Femur (tissue), 1 donor: ENCODE measurements at regions not wholly inside any gene's neighbourhood (a gene's known extent, or its start where the extent isn't known, plus 50 kb on each side); places are given as distances from the start of the nearest gene placed in this dataset.
"Not testable (repeated sequence)": the region's sequence is repeated elsewhere in the genome, so short reads cannot be mapped to it uniquely, and the experiment has no call there.

ENCODE experiments used
- DNase-seq: peaks from one replicate; pipeline ENCODE4 v3.0.0-alpha.2; 2017

DNA sequence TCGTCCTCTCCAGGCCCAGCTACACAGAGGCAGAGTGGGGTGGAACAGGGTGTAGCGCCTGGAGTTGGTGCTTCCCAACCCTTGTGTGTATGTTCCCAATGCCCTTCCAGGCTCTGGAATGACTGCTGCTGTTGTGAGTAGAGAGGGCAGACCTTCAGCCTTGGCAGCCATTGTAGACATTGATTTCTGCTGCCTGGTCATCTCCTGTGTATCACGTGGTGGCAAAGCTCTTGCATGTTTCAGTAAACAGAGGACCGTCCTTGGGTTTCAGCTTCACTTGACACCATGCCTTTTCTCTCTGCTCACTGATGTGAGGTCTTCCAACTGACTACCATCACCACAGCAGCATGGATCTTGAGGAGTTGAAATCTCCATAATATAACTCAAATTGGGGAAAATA is 397.9 kb downstream of the COG6 start:
- no peak for DNase-seq

DNA sequence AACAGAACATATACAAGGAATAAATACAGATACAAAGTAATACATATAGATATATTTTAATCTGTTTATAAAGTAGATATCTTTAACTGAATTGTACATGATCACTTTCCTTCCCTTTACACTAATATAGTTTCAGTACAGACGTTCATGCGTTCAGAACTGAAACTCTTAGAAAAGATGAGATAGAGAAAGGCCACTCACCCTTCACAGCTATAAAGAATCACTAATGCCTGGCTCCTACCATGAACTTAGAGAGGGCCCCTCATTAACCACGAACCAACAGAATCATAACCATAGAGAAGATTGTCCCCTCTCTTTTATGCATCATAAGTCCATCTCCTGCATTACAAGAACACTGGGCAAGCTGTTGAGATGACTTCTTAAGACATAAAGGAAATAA is 399.0 kb downstream of the COG6 start:
- not testable (repeated sequence) for DNase-seq

DNA sequence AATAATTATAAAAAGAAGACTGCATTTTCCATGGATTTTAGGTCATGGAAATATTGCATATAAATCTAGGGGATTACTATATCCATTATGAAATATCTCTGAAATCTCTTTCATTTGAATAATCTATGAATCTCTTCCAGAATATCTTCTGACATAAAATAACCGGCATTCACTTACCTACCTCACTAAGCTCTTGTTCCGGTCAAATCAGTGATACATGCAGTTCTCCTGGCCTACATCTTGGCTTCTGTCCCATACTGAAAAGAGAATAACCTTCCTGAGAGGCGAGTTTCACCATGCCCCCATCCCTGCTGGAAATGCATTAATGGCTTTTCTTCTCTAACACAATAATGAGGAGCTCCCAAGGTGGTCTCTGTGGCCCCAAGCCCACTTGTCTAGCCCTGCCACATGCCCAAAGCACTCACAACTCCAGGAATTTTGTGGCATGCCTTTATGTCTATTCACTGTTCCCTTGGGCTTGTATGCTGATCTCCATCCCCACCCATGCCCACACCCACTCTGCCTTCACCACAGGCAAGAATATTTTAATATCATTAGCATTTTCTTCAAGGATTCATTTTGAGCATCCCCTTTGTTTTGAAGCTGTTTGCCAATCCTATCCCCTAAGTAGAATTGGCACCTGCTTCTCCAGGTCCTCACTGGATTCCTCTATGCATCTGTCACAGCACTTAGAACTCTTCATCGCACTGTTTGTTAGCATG is 401.6 kb downstream of the COG6 start:
- no peak for DNase-seq

DNA sequence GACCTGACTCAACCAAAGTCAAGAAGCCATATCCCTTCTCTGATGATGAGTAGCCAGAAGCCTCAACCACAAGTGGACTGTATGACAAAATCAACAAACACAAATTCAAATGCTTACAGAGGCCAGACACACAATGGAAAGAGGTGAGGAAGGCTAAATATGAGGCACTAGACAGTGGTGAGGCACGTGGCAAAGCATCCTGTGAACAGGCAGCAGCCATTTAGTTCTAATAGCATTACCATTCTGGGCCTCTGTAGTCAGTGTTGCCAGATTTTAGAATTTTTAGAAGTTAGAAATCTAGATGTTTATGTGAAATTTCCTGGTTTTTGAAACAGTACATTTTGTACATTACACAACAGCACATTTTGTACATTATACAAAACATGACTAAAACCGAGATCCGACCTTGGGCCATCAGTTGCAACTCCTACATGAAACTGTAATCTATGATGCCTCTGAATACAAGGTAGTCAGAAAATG is 403.3 kb downstream of the COG6 start:
- no peak for DNase-seq

DNA sequence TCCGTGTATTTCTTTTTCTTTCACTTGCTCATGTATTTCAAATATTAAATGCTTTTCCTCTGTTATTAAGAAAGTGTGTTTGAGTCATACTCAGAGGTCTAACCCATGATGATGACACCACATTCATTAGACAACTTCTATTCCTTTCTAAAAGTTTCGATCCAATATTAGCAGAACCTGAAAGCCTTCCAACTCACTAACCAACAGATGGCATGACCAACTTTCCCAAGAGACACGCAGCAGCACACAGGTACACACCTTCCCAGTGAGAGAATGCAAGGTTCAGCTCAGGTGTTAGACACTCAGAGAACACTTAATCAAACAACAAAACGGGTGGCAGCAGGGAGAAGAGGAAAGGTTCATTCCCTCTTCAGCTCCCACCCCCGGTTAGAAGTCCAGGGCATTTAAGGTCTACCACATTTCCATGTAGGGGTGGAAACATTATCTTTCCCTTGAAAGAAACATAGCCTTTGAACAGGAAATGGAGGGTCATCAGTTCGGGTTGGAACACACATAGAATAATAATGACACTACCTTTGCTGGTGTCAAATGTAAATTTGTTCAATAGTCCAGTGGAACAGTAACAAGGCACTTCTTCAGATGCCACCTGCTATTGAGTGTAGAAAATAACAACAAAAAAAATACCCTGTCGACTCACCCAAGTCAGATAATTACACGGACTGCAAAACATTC is 404.2 kb downstream of the COG6 start:
- no peak for DNase-seq

DNA sequence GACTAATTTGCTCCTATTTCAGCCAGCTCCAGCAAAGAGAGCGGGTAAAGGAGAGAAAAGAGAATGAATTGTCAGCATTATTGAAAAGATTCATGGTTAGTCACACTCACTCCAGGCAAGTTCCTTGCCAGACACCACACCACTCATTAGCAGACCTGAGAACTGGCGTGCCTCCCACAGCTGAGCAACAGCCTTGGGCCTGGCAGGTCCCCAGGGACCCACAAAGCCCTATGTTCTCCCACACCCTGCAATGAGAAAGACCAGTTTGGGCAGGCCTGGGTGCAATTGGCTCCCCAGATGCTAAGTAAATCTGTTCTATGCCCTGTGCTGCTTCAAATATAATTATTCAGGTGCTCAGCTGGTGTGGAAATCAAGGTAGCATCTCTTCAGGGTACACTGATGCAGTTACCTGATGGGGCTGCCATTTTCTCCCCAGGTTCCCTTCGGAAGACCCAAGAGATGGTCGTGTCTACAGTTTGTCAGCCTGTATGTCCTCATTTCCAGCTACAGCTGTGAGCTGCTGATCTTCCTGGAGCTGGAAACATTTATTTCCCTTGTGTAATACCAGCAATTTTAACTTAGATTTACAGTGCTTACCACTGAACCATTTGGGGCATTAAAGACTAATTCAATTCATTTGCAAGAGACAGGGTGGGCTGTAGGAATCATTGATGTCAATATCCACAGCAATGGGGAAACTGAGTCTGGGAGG is 405.0 kb downstream of the COG6 start:
- DNase-seq, result peak; percentile 58

DNA sequence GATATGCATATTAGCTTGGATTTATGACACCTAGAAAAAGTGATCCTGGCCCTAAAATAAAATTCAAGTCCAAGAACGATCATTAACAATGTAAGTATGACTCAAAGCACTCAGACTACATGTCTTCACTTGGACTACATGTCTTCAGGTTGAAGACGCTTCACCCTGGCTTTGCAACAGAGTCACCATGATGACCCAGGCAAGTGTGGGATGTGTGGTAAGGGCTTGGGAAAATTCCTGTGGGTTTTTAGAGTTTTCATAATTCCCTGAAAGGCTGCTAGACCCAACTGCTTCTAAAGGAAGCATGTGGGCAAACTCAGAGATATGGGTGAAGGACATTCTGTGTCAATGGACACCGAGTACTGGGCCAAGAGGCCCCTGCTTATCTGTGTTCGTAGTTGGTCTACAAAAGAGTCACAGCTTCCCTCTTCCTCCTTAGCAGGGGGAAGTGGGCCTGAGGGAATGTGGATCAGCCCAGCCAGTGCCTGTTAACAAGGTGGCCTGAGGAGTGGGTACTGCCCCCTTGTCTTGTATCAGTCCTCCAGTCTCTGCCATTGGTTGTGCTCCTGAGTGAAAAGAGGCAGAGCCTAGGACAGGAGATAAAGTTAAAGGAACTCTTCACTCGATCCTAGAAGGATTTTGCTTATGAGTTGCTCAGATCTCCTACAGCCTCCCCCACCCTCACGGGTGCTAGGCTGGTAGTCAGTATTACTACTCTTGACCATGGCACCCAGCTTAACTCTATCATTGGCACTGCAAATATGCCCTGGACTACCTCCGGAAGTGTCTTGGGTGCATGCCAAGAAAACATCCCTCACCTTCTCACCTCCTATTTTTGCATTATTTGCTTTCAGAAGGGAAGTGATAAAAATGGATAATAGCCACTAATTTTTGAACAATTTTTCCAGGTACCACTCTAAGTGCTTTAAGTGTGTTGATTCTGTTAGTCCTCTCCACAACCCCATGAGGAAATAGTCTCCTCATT is 406.3 kb downstream of the COG6 start:
- no peak for DNase-seq

DNA sequence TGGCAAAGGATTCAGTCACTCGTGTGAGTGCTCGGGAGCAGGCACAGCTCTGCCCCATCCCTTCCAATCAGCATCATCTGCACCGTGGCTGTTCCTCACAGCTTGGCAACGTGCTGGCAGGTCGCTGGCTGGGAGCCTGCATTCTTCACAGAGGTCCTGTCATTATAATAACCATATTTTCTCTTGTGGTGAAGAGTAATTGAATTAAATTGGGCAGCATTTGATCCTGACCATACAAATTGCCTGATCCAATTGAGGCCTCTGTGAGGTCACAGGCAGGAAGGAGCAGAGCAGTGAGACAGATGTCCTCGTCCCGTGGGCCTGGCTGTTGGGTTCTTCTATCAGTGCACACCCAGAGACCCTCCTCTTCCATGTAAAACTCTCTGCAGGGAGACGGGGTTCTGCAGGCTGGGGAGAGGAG is 407.8 kb downstream of the COG6 start:
- DNase-seq, result peak; percentile 35

DNA sequence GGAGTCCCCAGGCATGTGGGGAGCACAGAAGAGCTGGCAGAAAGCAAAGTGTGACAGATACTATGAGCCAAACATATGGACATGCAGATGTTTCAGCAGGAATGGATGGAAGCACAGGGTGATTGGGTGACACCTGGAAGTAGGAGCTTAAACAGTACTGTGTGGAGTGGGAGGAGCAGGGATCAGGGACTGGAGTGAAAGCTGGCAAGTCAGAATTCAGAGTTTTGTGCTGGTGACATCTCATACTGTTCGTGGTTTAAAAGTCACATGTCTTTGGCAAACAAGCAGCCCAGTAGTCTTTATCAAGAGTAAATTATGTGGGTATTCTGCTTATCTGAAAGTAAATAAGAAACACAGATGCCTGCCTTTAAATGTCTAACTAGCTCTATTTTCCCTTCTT is 408.2 kb downstream of the COG6 start:
- no peak for DNase-seq

DNA sequence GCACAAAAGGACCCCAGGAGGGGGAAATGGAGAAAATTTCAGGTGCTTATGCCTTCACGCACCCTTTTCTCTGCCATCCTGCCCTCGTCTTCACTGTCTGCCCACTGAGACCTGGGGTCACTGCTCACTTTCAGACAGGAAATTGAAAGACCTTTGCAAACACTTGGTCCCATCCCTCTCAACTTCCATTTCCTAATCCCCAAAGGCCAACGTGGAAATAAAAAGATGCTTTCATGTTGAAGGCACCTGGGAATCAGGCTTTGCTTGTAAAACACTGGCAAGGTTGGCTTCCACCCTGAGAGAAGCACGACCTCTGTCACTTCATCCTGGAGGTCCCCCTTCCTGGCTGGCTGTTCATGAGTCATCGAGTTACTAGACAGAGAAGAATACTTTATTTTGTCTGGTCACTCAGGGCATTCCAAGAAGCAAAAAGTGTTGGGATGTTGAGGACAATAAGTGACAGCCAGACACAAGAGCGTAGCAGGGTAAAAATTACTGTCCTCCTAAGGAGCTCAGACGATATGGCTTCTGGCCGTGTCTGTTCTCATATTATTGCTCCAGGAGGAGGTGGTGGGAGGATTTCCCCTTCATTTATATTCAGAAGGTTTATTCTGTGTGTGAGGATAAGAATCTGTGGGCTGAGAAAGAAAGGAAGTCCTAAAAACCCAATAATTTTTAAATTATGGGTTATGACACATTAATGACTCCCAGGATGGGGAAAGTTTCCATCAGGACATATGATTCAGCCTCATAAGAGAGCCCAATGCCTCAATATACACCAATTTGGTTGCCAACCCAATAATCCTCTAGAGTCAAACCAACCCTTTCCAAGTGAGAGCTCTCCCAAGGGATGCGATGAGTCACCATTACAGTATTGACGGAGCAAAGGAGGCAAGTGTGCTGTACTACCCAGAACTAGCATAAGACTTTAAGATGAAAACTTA is 409.0 kb downstream of the COG6 start:
- DNase-seq, result no peak

DNA sequence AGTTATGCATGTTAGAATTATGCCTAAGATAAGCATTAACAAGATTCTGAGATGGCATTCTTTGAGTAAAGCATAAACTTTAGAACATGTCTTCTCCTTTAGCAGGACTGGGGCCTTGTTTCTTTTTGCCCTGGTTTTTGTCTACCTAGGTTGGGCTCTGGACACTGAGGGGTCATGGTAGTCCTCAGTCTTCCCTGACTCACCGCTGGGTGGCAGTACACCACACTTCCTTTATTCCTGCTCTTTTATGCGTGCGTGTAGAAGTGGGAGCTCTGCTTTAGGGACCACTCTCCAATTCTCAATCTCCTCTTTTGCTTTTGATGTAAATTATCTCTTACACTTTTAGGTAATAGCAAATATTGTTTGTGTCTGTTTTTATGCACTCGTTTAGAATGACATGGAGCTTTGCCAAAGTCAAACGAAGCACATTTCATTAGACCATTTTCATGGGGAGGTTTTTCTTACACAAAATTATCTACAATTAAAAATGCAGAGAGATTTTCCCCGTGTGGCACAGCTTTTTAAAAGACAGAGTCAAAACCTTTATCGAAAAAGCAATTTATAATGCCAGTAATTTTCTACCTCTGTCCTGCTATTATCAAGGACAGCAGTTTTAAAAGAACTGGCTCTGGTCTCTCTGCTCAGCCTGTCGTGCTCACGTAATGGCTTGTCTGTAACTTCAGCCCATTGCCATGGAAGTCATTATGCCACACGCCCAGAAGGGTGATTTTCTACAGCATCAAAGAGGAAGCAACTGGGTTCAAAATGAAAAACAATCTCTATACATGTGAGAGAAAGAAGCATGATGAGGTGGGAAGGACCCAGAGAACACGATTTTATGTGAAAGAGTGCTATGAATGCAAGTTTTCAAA is 413.9 kb downstream of the COG6 start:
- DNase-seq, result peak; percentile 80

DNA sequence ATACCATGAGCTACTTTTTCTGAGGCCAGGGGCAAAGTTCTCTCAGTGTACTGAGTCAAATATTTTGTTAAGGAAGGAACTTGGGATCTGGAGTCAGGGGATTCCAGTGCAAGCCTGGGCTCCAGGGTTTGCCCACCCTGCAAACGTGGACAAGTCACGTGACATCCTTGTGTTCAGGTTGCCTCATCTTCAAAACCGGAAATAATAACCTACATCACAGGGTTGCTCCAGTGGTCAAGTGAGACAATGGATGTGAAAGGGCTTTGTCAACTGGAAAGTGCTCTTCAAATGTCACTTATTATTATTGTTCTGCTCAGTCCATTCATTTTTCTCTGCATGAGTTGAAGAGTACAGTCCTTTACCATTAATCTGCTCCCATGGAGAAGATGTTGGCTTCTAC is 414.9 kb downstream of the COG6 start:
- DNase-seq, result no peak

DNA sequence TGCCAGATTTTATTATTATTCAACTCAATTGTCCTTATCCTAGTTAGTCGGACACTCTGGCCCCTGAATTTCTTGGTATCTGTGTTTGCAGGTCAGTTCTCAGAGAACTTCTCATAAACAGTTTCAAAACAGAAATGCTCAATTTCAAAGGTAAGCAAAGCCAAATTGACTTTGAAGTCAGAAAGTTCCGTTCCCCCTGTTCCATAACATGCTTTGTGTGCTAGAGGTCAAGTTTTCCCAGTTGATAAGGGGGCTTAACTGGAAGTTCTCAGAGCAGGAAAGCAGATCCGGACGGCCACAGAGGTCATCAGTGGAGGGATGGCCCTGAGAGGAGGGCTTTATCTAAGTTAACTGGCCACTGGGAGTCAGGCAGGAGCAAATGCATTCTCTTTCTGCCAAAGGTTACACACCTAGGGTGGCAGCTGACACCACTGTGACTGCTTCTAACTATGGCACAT is 417.2 kb downstream of the COG6 start:
- DNase-seq, result no peak

DNA sequence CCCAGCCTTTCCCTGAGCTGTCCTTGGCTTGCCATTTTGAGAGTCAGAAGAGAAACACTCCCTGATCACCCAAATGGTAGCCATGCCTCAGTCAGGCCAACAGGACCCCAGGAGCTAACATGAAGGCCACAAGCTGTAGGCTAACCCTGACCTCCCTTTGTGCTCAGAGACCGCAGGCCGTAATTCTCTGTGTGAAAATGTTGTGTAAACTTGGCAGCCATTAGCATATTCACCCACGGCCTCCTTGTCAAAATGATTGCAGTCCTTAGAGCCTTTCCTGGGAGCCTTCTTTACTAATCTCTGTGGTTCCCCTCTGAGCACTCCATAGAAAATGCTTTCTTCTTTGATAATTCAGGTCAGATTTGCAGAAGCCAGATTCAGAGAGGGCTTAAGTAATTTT is 418.9 kb downstream of the COG6 start:
- no peak for DNase-seq

DNA sequence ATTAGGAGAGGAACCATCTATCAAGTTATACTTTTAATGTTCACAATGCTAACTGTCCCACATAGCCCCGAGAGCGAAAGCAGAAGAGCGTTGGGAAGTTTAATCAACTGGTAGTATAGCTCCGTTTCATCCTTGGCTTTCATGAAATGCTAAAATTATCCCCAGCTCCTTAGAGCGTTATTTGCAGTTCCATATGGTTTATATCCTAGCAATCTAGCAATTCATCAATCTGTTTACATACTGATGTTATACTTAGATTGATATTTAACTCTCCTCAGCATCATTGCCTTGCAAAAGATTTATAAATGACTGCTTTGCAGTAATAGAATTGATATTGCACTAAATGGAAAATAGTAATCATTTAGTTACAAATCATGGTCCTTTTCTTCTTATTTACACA is 419.8 kb downstream of the COG6 start:
- no peak for DNase-seq

DNA sequence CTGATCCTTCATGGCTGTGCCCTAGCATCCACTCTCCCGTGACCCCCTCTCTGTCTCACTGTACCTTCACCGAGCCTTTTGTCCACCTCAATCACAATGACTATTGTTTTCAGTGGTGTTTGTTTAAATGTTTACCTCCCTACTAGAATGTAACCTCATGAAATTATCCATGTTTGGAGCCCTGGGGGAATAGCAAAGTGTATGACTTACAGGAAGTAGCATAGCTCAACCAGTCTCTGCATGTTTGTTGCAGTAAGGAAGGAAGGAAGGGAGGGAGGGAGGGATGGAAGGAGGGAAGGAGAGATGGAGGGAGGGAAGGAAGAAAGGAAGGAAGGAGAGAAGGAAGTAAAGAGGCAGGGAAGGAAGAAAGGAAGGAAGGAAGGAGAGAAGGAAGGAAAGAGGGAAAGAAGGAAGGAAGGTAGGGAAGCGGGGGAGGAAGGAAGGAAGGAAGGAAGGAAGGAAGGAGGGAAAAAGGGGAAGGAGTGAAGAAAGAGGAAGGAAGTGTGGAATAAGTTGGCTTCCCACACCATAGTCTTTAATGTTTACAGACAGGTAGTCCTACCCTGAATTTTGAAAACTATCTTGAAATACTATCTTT is 421.4 kb downstream of the COG6 start:
- DNase-seq, result no peak

DNA sequence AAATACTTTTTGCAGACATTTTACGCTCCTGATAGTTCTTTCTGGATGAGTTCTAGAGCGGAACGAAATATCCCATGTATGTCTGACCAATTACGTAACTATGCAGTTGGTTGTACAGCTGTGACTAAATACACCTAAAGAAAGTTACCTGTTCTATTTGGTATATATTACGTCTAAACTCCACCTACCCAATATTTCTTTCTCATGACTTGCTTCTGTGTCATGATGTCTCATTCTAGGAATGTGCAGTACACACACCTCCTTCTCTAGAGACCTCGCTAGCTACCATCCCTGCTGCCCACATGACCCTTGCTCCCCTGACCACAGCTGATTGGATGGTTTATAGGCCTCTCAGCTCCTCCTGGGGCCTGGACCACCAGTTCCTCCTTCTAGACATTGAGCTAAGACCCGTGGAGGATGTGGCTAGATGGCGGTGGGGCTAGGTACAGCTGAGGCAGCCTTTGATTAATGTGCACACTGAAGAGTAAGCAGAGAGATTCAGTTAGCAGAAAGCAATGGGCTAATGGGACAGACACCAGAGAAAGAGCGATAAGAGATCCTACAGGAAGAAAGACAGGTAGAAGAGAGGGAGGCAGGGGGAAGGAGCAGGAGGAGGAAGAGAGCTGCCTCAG is 422.1 kb downstream of the COG6 start:
- DNase-seq, result no peak

DNA sequence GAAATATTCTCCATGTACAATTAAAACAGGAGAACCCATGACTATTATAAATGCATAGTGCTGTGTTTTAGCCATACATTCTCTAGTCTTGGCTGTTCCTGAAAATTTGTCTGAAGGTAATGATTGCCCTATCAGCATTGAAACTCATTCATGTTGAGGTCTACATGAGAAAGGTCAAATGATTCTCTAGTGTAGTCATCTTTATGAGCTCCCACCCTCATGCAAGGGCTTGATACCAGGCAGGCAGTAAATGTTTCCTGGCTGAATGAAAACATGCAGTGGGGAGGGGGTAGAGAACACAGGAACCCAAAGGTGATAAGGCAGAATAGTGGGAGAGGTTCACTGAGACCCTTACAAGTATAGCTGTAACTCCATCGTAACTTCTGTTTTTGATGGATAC is 424.3 kb downstream of the COG6 start:
- no peak for DNase-seq

DNA sequence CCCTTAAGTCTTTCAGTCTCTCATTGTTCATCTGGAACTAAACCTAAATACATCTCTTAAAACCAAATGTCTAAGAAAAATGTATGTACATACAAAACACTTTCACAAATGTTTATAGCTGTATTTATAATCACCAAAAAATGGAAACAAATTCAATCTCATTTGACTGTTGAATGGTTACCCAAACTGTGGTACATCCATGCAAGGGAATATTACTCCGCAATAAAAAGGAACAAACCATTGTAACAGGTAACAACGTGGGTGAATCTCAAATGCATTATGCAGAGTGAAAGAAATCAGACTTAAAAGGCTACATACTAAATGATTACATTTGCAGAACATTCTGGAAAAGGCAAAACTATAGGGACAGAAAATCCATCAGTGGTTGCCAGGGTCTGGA is 425.2 kb downstream of the COG6 start:
- DNase-seq, result no peak
